ENCODE measurements at regions not wholly inside any gene's neighbourhood (a gene's known extent, or its start where the extent isn't known, plus 50 kb on each side); places are given as distances from the start of the nearest gene placed in this dataset.

- TF ChIP-seq POLR2AphosphoS5 (IDR thresholded peaks at IDR 0.05) = no peak
- TF ChIP-seq POLR2A (IDR thresholded peaks at IDR 0.05) = no peak
- no peak for TF ChIP-seq EP300 (IDR thresholded peaks at IDR 0.05)
- no peak for TF ChIP-seq CTCF (IDR thresholded peaks at IDR 0.05)
Measured at GRCh38 chr4:140807491-140808252, 51.5 kb upstream of the TBC1D9 start.

Measured in stomach (tissue), 4 donors.